Psoas muscle (tissue), 7 donors: ENCODE measurements at regions not wholly inside any gene's neighbourhood (a gene's known extent, or its start where the extent isn't known, plus 50 kb on each side); places are given as distances from the start of the nearest gene placed in this dataset.
A peak's percentile ranks its signal among the peaks of the same experiment; 100 is the strongest.

Source experiments
- ATAC-seq, 4 donors: fragments of 200-7000 bp; cut with Tn5 transposase; one replicate each; pipeline ENCODE4 v1.9.1; 2020; ENCODE audit warnings: moderate library complexity in 3 of 4, mild to moderate bottlenecking in 2 of 4
- DNase-seq, 2 donors: peaks; one replicate each; pipeline ENCODE4 v3.0.0-alpha.2; 2020
- H3K27ac ChIP-seq: fragments of 200-600 bp; one replicate; pipeline ENCODE4 v1.8.0; 2022
- H3K27me3 ChIP-seq, 3 donors: fragments of 200-600 bp in 1 of 3; one replicate each; pipeline versions ENCODE4 v1.6.1 to v1.8.0; 2013 to 2022; ENCODE audit warnings: low read length in 2 of 3, mild to moderate bottlenecking in 2 of 3, moderate library complexity in 1 of 3; ENCODE audit not compliant: insufficient read depth in 3 of 3
- H3K36me3 ChIP-seq, 2 donors: fragments of 200-600 bp in 1 of 2; one replicate each; pipeline versions ENCODE4 v1.6.1 to v1.8.0; 2013 to 2022; ENCODE audit warnings: low read depth in 1 of 2, mild to moderate bottlenecking in 1 of 2, moderate library complexity in 1 of 2; ENCODE audit not compliant: insufficient read depth in 1 of 2
- H3K4me1 ChIP-seq: fragments of 200-600 bp; one replicate; pipeline ENCODE4 v1.8.0; 2022
- H3K4me3 ChIP-seq: fragments of 200-600 bp; one replicate; pipeline ENCODE4 v1.8.0; 2022; ENCODE audit warnings: mild to moderate bottlenecking
- H3K9me3 ChIP-seq: fragments of 200-600 bp; one replicate; pipeline ENCODE4 v1.8.0; 2022
- WGBS, 3 donors: extraction: QIAGEN DNeasy Blood & Tissue Kit; methylation state at CpG; one replicate each; pipeline versions ENCODE4 v1.1.6 to v1.1.7; 2013; 5-methylcytosine and 5-hydroxymethylcytosine counted together
- intact Hi-C, 2 donors: fragments of 100-400 bp; cut with DNase I; formaldehyde crosslinking; loops; one replicate each; pipeline versions ENCODE4 v1.11.0 to v1.14.2; 2022
- TF ChIP-seq, protein P1 (sequence below): fragments of 200-600 bp; IDR thresholded peaks from one replicate; pipeline ENCODE4 v1.8.0; 2022; ENCODE audit warnings: antibody characterized with exemption
- donor health status: healthy with polysubstance abuse.
- donor health status: DM: no; HTN: no; CAD: no; lungs with moderate emphysema.
- donor health status: Bipolar disorder and iron deficiency.
- donor health status: healthy.
- donor health status: DM: yes; HTN: yes; CAD: no.
- donor health status: DM: no; HTN: no; CAD: no.
- donor health status: DM: yes; HTN: yes; CAD: no.

- 63 to 73% (median 65%) methylated on average over 9 of the region's 9 CpGs for WGBS, 3 donors
- no peak overlapping the region for H3K27ac ChIP-seq
- H3K36me3 ChIP-seq = no peaks in the 10 kb centered on the region
- H3K4me3 ChIP-seq = no peak overlapping the region
- no peaks in the 10 kb centered on the region for H3K9me3 ChIP-seq
- TF ChIP-seq, protein P1, sequence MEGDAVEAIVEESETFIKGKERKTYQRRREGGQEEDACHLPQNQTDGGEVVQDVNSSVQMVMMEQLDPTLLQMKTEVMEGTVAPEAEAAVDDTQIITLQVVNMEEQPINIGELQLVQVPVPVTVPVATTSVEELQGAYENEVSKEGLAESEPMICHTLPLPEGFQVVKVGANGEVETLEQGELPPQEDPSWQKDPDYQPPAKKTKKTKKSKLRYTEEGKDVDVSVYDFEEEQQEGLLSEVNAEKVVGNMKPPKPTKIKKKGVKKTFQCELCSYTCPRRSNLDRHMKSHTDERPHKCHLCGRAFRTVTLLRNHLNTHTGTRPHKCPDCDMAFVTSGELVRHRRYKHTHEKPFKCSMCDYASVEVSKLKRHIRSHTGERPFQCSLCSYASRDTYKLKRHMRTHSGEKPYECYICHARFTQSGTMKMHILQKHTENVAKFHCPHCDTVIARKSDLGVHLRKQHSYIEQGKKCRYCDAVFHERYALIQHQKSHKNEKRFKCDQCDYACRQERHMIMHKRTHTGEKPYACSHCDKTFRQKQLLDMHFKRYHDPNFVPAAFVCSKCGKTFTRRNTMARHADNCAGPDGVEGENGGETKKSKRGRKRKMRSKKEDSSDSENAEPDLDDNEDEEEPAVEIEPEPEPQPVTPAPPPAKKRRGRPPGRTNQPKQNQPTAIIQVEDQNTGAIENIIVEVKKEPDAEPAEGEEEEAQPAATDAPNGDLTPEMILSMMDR = no peak
- no peaks in the 10 kb centered on the region for H3K4me1 ChIP-seq
- DNase-seq (no peak), ATAC-seq (no peak)
- intact Hi-C loops = no loop called here
- H3K27me3 ChIP-seq = no peaks in the 10 kb centered on the region
Measured at GRCh38 chr3:4904811-4905695, 74.2 kb upstream of the BHLHE40 start.

- no peak overlapping the region for H3K4me3 ChIP-seq
- TF ChIP-seq, protein P1 = no peak
- H3K4me1 ChIP-seq = no peaks in the 10 kb centered on the region
- WGBS, 3 donors = 50 to 54% (median 52%) methylated on average over 3 of the region's 3 CpGs
- no peak overlapping the region for H3K27ac ChIP-seq
- intact Hi-C loops = no loop called here
- no peaks in the 10 kb centered on the region for H3K9me3 ChIP-seq
- H3K36me3 ChIP-seq = no peaks in the 10 kb centered on the region
- no peaks in the 10 kb centered on the region for H3K27me3 ChIP-seq
- no peak for DNase-seq
- ATAC-seq = no peak
Measured at GRCh38 chr3:4906107-4906621, 73.1 kb upstream of the BHLHE40 start.

GRCh38 chr3:4907050-4907449 is 72.2 kb upstream of the BHLHE40 start:
- Histone ChIP-seq H3K27ac (no peak overlapping the region), H3K4me1 (no peaks in the 10 kb centered on the region), H3K9me3 (no peaks in the 10 kb centered on the region), H3K36me3 (no peaks in the 10 kb centered on the region), H3K27me3 (no peaks in the 10 kb centered on the region), H3K4me3 (no peak overlapping the region)
- ATAC-seq (no peak), DNase-seq (no peak)
- WGBS, 3 donors = 90 to 92% (median 92%) methylated on average over 1 of the region's 1 CpG
- intact Hi-C loops = no loop called here
- TF ChIP-seq, protein P1 = no peak

DNA sequence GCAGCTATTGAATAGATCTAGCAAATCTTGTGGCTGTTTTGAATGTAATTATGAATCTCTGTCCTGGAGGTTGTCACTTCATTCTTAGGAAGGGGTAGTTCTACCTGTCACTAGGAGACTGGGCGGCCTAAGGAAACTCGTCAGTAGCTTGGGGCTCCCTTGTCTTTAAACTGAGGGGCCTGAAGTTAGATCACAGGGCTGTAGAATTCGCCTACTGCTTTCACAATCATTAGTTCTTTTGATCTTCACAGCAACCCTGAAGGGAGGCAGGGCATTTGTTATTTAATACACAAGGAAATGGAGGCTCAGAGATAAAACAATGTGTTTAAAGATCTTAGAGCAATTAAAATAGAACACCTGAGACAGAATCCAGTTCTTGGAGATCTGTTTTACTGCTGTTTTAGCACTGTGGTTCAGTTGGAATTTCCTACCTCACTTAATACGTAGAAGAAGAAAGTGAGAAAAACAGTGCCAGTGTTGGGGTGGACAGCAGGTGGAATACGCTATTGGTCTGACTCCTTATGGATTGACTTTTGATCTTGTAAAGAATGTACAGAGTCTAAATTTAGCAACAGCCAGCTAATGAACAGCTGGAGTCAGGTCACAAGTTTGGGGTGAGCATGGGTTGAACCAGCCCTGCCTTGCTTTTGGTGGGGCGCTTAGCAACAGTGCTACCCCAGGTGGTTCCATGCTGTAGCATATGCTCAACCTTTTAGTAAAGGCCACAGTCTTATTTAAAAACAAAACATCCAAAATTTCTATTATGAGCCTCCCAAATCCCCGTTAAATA is 71.4 kb upstream of the BHLHE40 start:
- intact Hi-C loops = no loop called here
- H3K27ac ChIP-seq = no peak overlapping the region
- no peaks in the 10 kb centered on the region for H3K36me3 ChIP-seq
- H3K27me3 ChIP-seq = no peaks in the 10 kb centered on the region
- H3K4me1 ChIP-seq = no peaks in the 10 kb centered on the region
- H3K4me3 ChIP-seq = no peak overlapping the region
- TF ChIP-seq, protein P1 = no peak
- DNase-seq = no peak
- H3K9me3 ChIP-seq = no peaks in the 10 kb centered on the region
- ATAC-seq = peak in 1 of 4 donors; percentile 42
- WGBS, 3 donors = 87 to 94% (median 93%) methylated on average over 7 of the region's 7 CpGs
